CD4-positive, alpha-beta T cell (primary cell): ENCODE measurements at regions not wholly inside any gene's neighbourhood (a gene's known extent, or its start where the extent isn't known, plus 50 kb on each side); places are given as distances from the start of the nearest gene placed in this dataset.

Source experiments
- ATAC-seq: fragments of 200-7000 bp; cut with Tn5 transposase; one replicate; pipeline ENCODE4 v1.10.0; 2022; ENCODE audit warnings: mild to moderate bottlenecking; ENCODE audit not compliant: poor library complexity
- CTCF ChIA-PET: fragments of 350-600 bp; sonication (Branson Sonifier 250); formaldehyde crosslinking; loops from one replicate; lab custom pipeline; 2021; ENCODE audit warnings: antibody characterized with exemption, inconsistent platforms; lab: Charles Lee
- POLR2A ChIA-PET: fragments of 350-600 bp; sonication (Branson Sonifier 250); formaldehyde crosslinking; loops from one replicate; lab custom pipeline; 2021; ENCODE audit warnings: antibody characterized with exemption, inconsistent platforms; lab: Charles Lee
- DNase-seq, 14 experiments: peaks; one replicate each; pipeline ENCODE4 v3.0.0-alpha.2; 2013 to 2020; ENCODE audit warnings: mixed read lengths in 2 of 14
- H3K27ac ChIP-seq, 2 donors: one replicate each; pipeline versions ENCODE4 v1.5.1 to v1.7.0; 2013; ENCODE audit warnings: low read length in 2 of 2, low read depth in 1 of 2, mild to moderate bottlenecking in 1 of 2
- H3K27me3 ChIP-seq, 2 experiments: 1 replicate in 1 of 2; 2 replicates in 1 of 2; pipeline versions ENCODE4 v1.6.1 to v1.7.0; 2013; ENCODE audit warnings: low read length in 2 of 2, control low read depth in 1 of 2, mild to moderate bottlenecking in 1 of 2, moderate library complexity in 1 of 2; ENCODE audit not compliant: insufficient read depth in 2 of 2, control insufficient read depth in 1 of 2
- H3K36me3 ChIP-seq: one replicate; pipeline ENCODE4 v1.6.1; 2013; ENCODE audit warnings: low read length, control low read depth; ENCODE audit not compliant: insufficient read depth
- H3K4me1 ChIP-seq: one replicate; pipeline ENCODE4 v1.6.1; 2013; ENCODE audit warnings: low read length, control low read depth; ENCODE audit not compliant: insufficient read depth
- H3K4me3 ChIP-seq: one replicate; pipeline ENCODE4 v1.5.1; 2013; ENCODE audit warnings: mild to moderate bottlenecking, low read length, moderate library complexity
- H3K9me3 ChIP-seq, 2 experiments: 1 replicate in 1 of 2; 2 replicates in 1 of 2; pipeline versions ENCODE4 v1.6.1 to v1.7.0; 2013; ENCODE audit warnings: low read length in 2 of 2, mild to moderate bottlenecking in 2 of 2, control low read depth in 1 of 2, moderate library complexity in 1 of 2; ENCODE audit not compliant: control insufficient read depth in 1 of 2, insufficient read depth in 1 of 2
- H3K27ac Mint-ChIP-seq: one replicate; pipeline ENCODE4 v1.8.0; 2020; ENCODE audit warnings: mixed read lengths
- H3K27me3 Mint-ChIP-seq: one replicate; pipeline ENCODE4 v1.8.0; 2021; ENCODE audit warnings: mixed read lengths
- H3K36me3 Mint-ChIP-seq: one replicate; pipeline ENCODE4 v1.8.0; 2021; ENCODE audit warnings: low read depth, mixed read lengths
- H3K4me1 Mint-ChIP-seq: one replicate; pipeline ENCODE4 v1.8.0; 2021; ENCODE audit warnings: low read depth, mixed read lengths
- H3K4me3 Mint-ChIP-seq: one replicate; pipeline ENCODE4 v1.8.0; 2020; ENCODE audit warnings: mild to moderate bottlenecking, mixed read lengths
- H3K9me3 Mint-ChIP-seq: one replicate; pipeline ENCODE4 v1.8.0; 2020; ENCODE audit warnings: mixed read lengths
- intact Hi-C, 2 experiments: fragments of 100-400 bp; cut with DNase I in 1 of 2; cut with micrococcal nuclease in 1 of 2; formaldehyde crosslinking; loops; one replicate each; pipeline versions ENCODE4 v1.15.1 to v1.9.0; 2023 to 2025; cut with DNase I, micrococcal nuclease
- TF ChIP-seq, protein P1 (sequence below): fragments of 200-600 bp; IDR thresholded peaks from one replicate; pipeline ENCODE4 v1.8.0; 2022; ENCODE audit warnings: antibody characterized with exemption, mild to moderate bottlenecking

DNA sequence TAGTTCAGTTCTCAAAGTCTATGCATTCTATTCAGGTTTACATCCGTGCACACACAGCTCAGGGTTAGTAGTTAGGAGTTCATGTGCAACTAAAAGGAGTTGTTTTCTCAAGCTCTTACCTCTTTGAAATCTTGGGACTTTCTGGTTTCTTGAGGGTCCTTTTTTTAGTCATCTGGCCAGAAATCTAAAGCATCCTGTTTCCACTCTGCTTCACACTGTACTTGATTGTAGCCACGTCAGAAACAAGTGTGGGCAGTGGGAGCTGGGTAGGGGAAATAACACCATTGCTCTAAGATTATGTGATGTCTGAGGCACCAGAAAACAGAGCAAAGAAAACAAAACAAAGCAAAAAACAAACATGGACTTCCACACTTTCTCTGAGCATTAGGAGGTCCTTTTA is 58.3 kb downstream of the HDGFL1 start:
- H3K9me3 Mint-ChIP-seq: peaks cover 12% of the 10 kb centered on the region
- Histone ChIP-seq H3K4me3 (no peak overlapping the region), H3K36me3 (no peaks in the 10 kb centered on the region), H3K9me3 (peaks cover 0 to 3% of the 10 kb centered on the region in 2 experiments), H3K27ac (no peak overlapping the region), H3K4me1 (no peaks in the 10 kb centered on the region), H3K27me3 (no peaks in the 10 kb centered on the region)
- TF ChIP-seq, protein P1, sequence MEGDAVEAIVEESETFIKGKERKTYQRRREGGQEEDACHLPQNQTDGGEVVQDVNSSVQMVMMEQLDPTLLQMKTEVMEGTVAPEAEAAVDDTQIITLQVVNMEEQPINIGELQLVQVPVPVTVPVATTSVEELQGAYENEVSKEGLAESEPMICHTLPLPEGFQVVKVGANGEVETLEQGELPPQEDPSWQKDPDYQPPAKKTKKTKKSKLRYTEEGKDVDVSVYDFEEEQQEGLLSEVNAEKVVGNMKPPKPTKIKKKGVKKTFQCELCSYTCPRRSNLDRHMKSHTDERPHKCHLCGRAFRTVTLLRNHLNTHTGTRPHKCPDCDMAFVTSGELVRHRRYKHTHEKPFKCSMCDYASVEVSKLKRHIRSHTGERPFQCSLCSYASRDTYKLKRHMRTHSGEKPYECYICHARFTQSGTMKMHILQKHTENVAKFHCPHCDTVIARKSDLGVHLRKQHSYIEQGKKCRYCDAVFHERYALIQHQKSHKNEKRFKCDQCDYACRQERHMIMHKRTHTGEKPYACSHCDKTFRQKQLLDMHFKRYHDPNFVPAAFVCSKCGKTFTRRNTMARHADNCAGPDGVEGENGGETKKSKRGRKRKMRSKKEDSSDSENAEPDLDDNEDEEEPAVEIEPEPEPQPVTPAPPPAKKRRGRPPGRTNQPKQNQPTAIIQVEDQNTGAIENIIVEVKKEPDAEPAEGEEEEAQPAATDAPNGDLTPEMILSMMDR: no peak
- no peak overlapping the region for H3K27ac Mint-ChIP-seq
- intact Hi-C loops: no loop called here
- no peaks in the 10 kb centered on the region for H3K4me1 Mint-ChIP-seq
- H3K36me3 Mint-ChIP-seq: no peaks in the 10 kb centered on the region
- CTCF ChIA-PET: no interaction called here
- no peak for ATAC-seq
- DNase-seq: no peak
- POLR2A ChIA-PET: no interaction called here
- no peaks in the 10 kb centered on the region for H3K27me3 Mint-ChIP-seq
- no peak overlapping the region for H3K4me3 Mint-ChIP-seq

DNA sequence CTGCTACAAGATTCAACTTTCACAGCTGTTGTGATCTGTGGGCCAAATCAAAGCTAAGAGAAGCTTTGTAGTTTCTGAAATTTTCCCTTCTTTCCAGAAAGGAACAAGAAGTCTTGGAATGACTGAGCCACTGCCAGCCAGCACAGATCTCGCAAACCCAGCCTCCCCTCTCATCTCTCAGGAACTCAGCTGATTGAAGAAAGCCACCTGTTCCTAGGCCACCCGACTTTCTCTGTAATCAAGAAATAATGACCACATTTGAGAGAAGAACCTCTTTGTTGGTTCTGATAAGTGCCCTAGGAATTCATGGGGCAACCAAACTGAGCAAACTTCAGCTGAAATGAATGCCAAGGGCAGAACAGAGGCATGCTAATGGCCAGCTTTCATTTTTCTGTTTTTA is 61.7 kb downstream of the HDGFL1 start:
- Histone ChIP-seq H3K27me3 (no peaks in the 10 kb centered on the region), H3K27ac (no peak overlapping the region), H3K4me1 (no peaks in the 10 kb centered on the region), H3K36me3 (no peaks in the 10 kb centered on the region), H3K4me3 (no peak overlapping the region), H3K9me3 (peaks cover 0 to 6% of the 10 kb centered on the region in 2 experiments)
- Mint-ChIP-seq H3K27me3 (no peaks in the 10 kb centered on the region), H3K9me3 (peaks cover 14% of the 10 kb centered on the region), H3K4me3 (no peak overlapping the region), H3K36me3 (no peaks in the 10 kb centered on the region), H3K4me1 (no peaks in the 10 kb centered on the region), H3K27ac (no peak overlapping the region)
- TF ChIP-seq, protein P1: no peak
- CTCF ChIA-PET: no interaction called here
- DNase-seq (no peak), ATAC-seq (no peak)
- intact Hi-C loops: no loop called here
- POLR2A ChIA-PET: interaction anchor here (0.7 kb wide), 1 partner anchor 249 kb away, joined by 3 read pairs; no protein-coding TSS in a partner anchor

DNA sequence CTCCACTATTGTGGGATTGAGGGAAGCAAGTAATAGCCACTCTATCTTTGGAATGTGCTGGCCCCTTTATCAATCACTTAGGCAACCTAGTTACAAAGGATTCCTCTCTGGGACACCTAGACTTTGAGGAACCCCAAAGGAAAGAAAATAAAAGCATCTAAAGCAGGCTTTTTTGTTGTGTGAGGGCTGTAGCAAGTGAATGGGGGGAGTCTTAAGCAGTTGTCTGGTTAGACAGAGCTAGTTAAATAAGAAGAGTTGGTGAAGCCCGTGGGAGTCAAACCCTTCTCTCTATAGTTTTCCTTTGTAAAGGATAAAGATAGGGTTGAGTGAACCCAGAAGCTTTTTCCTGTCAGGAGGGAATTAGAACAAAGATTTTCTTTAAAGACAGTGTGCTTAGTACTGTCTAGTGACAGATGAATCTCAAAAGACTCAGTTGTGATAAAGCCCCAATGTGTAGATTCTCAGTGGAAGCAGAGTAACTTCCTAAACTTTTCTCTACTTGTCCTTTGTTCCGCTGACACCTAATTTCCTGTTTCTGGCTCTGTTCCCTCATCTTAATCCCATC is 63.3 kb downstream of the HDGFL1 start:
- H3K27me3 ChIP-seq: no peaks in the 10 kb centered on the region
- TF ChIP-seq, protein P1: no peak
- H3K4me1 ChIP-seq: no peaks in the 10 kb centered on the region
- ChIA-PET POLR2A (no interaction called here), CTCF (no interaction called here)
- peaks cover 7% of the 10 kb centered on the region for H3K9me3 Mint-ChIP-seq
- no peaks in the 10 kb centered on the region for H3K36me3 ChIP-seq
- intact Hi-C loops: no loop called here
- no peak for DNase-seq
- peaks cover 0 to 4% of the 10 kb centered on the region in 2 experiments for H3K9me3 ChIP-seq
- H3K4me3 ChIP-seq: no peak overlapping the region
- H3K27ac ChIP-seq: no peak overlapping the region
- no peak overlapping the region for H3K27ac Mint-ChIP-seq
- ATAC-seq: no peak
- no peaks in the 10 kb centered on the region for H3K36me3 Mint-ChIP-seq
- no peaks in the 10 kb centered on the region for H3K4me1 Mint-ChIP-seq
- H3K4me3 Mint-ChIP-seq: no peak overlapping the region
- H3K27me3 Mint-ChIP-seq: no peaks in the 10 kb centered on the region
